ENCODE measurements at regions not wholly inside any gene's neighbourhood (a gene's known extent, or its start where the extent isn't known, plus 50 kb on each side); places are given as distances from the start of the nearest gene placed in this dataset.

DNA sequence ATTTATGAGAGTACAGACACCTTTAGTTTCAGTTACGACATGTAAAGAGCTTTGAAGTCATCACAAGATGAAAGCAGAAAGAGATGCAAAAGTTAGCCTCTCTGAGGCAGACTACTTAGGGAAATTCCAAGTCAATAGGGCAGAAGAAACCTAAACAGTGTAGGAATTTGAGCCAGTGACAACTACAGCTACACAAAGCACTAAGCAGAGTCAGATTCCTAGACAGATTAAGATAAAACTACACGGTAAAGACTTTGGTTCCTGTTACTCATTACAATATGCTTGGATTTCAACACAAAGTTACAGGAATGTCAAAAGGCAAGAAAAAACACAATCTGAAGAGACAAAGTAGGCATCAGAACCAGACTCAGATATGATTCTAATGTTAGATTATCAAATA lies 1302.3 kb downstream of the FSCB start:
- no peak overlapping the region for H3K4me3 ChIP-seq (ENCODE audit: low read depth, low read length)
- CTCF ChIA-PET = no interaction called here
- POLR2A ChIA-PET = no interaction called here
- no peak for DNase-seq (ENCODE audit: low read depth, low spot score)
- TF ChIP-seq, protein P1, sequence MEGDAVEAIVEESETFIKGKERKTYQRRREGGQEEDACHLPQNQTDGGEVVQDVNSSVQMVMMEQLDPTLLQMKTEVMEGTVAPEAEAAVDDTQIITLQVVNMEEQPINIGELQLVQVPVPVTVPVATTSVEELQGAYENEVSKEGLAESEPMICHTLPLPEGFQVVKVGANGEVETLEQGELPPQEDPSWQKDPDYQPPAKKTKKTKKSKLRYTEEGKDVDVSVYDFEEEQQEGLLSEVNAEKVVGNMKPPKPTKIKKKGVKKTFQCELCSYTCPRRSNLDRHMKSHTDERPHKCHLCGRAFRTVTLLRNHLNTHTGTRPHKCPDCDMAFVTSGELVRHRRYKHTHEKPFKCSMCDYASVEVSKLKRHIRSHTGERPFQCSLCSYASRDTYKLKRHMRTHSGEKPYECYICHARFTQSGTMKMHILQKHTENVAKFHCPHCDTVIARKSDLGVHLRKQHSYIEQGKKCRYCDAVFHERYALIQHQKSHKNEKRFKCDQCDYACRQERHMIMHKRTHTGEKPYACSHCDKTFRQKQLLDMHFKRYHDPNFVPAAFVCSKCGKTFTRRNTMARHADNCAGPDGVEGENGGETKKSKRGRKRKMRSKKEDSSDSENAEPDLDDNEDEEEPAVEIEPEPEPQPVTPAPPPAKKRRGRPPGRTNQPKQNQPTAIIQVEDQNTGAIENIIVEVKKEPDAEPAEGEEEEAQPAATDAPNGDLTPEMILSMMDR (IDR thresholded peaks at IDR 0.05; ENCODE audit: insufficient read depth, low read length, missing control alignments) = no peak

GRCh38 chr14:43200519-43200918 lies 1306.6 kb downstream of the FSCB start:
- ChIA-PET CTCF (no interaction called here), POLR2A (no interaction called here)
- TF ChIP-seq, protein P1 (IDR thresholded peaks at IDR 0.05; ENCODE audit: insufficient read depth, low read length, missing control alignments) = no peak
- no peak overlapping the region for H3K4me3 ChIP-seq (ENCODE audit: low read depth, low read length)
- no peak for DNase-seq (ENCODE audit: low read depth, low spot score)

DNA sequence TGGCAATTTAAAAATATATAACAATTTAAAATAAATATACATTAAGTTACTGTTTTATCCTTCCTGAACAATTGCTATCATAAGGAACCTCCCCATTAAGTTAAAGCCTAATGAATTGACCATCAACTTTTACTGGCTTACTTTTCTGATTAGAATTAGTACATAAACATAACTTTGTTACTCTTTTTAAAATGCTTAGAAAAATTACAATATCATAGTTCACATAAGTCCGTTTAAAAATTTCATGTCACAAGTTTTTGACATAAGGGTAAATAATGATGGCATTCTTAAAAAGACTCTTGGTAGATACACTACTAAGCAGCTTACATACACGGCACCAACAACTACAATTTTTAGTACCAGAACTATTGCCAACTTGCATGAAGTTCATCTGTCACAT lies 1308.6 kb downstream of the FSCB start:
- CTCF ChIA-PET = no interaction called here
- POLR2A ChIA-PET = no interaction called here
- TF ChIP-seq, protein P1 (IDR thresholded peaks at IDR 0.05; ENCODE audit: insufficient read depth, low read length, missing control alignments) = no peak
- H3K4me3 ChIP-seq (ENCODE audit: low read depth, low read length) = no peak overlapping the region
- DNase-seq (ENCODE audit: low read depth, low spot score) = no peak

- TF ChIP-seq, protein P1 (IDR thresholded peaks at IDR 0.05; ENCODE audit: insufficient read depth, low read length, missing control alignments) = no peak
- DNase-seq (ENCODE audit: low read depth, low spot score) = no peak
- H3K4me3 ChIP-seq (ENCODE audit: low read depth, low read length) = no peak overlapping the region
- CTCF ChIA-PET = no interaction called here
- POLR2A ChIA-PET = no interaction called here
Measured at GRCh38 chr14:43184540-43184939, 1322.5 kb downstream of the FSCB start.

DNA sequence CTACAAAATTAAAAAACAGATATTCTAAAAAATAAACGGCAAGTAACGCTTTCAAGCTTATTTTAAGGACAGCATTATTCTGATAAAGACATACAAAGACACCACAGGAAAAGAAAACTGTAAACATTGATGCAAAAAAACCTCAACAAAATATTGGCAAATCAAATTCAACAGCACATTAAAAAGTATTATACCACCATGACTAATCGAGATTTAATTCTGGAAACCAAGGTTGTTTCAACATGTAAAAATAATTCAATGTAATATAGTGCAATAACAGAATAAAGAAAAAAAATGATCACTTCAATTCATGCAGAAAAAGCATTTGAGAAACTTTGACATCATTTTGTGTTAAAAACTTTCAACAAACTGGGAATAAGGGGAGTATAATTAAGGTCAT lies 1323.2 kb downstream of the FSCB start:
- TF ChIP-seq, protein P1 (IDR thresholded peaks at IDR 0.05; ENCODE audit: insufficient read depth, low read length, missing control alignments) = no peak
- CTCF ChIA-PET = no interaction called here
- POLR2A ChIA-PET = no interaction called here

DNA sequence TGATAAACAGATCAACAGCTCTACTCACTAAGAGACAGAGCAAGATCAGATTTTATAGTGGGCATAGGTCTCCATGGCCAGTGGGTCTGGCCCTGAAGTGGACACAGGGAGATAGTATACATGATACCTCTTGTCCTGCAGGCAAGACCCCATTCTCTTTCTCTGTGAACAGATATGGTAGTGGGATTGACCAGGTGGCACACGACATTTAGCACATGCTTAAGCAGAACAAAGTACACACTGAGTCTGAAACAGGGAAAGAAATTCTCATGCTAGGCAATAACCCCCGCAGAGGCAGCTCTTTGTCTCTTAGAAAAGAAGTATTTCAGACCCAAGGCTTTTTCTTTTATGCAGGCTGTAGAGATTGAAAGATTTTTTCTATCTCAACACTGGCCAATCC lies 1331.2 kb downstream of the FSCB start:
- TF ChIP-seq, protein P1 (IDR thresholded peaks at IDR 0.05; ENCODE audit: insufficient read depth, low read length, missing control alignments) = no peak
- H3K4me3 ChIP-seq (ENCODE audit: low read depth, low read length) = no peak overlapping the region
- ChIA-PET POLR2A (no interaction called here), CTCF (no interaction called here)
- DNase-seq (ENCODE audit: low read depth, low spot score) = no peak

More for the DNA sequence above, 1323.2 kb downstream of the FSCB start:
- no peak for DNase-seq (ENCODE audit: low read depth, low spot score)
- H3K4me3 ChIP-seq (ENCODE audit: low read depth, low read length) = no peak overlapping the region
